Thymus (tissue), 11 donors: ENCODE measurements at regions not wholly inside any gene's neighbourhood (a gene's known extent, or its start where the extent isn't known, plus 50 kb on each side); places are given as distances from the start of the nearest gene placed in this dataset.

Experiments
- DNase-seq, 9 donors: peaks; one replicate each; pipeline ENCODE4 v3.0.0-alpha.2; 2013; ENCODE audit warnings: low spot score in 9 of 9, low read depth in 6 of 9, missing footprints in 1 of 9
- H3K27ac ChIP-seq, 2 donors: one replicate each; pipeline ENCODE4 v1.5.1; 2013; ENCODE audit warnings: control low read depth in 1 of 2, low read depth in 1 of 2, low read length in 1 of 2, mild to moderate bottlenecking in 1 of 2, moderate library complexity in 1 of 2
- H3K27me3 ChIP-seq, 2 donors: one replicate each; pipeline ENCODE4 v1.5.1; 2013; ENCODE audit warnings: low read length in 1 of 2; ENCODE audit not compliant: control insufficient read depth in 2 of 2, insufficient read depth in 1 of 2
- H3K36me3 ChIP-seq, 2 donors: one replicate each; pipeline ENCODE4 v1.5.1; 2013; ENCODE audit warnings: low read length in 1 of 2, mild to moderate bottlenecking in 1 of 2, moderate library complexity in 1 of 2; ENCODE audit not compliant: control insufficient read depth in 2 of 2, insufficient read depth in 2 of 2
- H3K4me1 ChIP-seq, 2 donors: one replicate each; pipeline ENCODE4 v1.5.1; 2013; ENCODE audit warnings: low read length in 2 of 2; ENCODE audit not compliant: control insufficient read depth in 2 of 2, insufficient read depth in 2 of 2
- H3K4me3 ChIP-seq, 2 donors: one replicate each; pipeline ENCODE4 v1.5.1; 2013; ENCODE audit warnings: low read length in 2 of 2, control low read depth in 1 of 2, mild to moderate bottlenecking in 1 of 2
- H3K9me3 ChIP-seq, 2 donors: one replicate each; pipeline ENCODE4 v1.5.1; 2013; ENCODE audit warnings: low read length in 1 of 2, mild to moderate bottlenecking in 1 of 2; ENCODE audit not compliant: control insufficient read depth in 2 of 2, insufficient read depth in 1 of 2
- WGBS: extraction: QIAGEN DNeasy Blood & Tissue Kit; methylation state at CpG from one replicate; pipeline ENCODE4 v1.1.7; 2013; 5-methylcytosine and 5-hydroxymethylcytosine counted together
- donor health status: healthy.

DNA sequence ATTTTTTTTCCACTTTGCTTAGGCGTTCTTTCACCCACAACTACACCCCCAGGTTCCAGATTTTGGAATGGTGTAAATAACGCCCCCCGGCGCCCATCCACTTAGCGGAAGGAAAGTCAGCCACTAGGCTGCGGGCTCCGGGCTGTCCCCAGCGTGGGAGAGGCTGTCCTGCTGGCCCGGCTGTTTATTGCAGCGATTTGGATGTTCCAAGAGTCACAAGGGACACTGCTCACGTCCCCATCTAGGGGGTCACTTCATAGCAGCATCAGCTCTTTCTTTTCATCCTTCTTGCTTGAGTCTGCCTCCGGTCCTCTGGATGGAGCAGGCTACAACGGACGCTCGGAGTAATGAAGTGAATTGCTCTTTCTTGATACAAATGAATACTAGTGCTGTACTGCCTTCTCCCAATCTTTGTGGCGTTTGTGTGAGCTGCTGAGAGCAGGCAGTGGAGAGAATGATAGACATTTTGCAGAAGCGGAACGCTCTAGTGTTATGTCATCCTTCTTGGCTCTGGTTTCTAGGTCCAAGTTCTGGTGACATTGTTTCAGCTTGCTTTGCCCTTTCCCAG lies 50.7 kb upstream of the PAIP2B start:
- 8% methylated on average over 18 of the region's 18 CpGs for WGBS
- peak in 1 of 9 donors; percentile 11 for DNase-seq
- Histone ChIP-seq H3K27me3 (peaks cover 28 to 35% of the 10 kb centered on the region in 2 donors), H3K9me3 (peaks cover 1 to 9% of the 10 kb centered on the region in 2 donors), H3K4me1 (peaks cover 6 to 17% of the 10 kb centered on the region in 2 donors), H3K27ac (no peak overlapping the region), H3K36me3 (no peaks in the 10 kb centered on the region), H3K4me3 (no peak overlapping the region)

DNA sequence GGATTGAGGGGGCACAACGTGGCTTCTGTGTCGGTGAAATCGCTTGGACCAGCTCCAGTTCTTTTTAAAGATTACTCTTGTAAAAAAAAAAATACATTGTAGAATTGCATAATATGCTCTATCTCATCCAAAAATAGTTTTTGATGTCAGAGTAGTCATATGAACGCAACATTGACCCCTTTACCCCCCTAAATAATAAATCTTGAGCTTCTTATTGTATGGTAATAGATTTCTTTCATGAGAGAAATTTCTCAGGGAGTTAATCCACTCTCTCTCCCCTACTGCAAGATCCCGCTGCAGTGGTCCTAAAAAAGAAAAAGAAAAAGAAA lies 50.2 kb upstream of the PAIP2B start:
- Histone ChIP-seq H3K9me3 (peaks cover 1 to 9% of the 10 kb centered on the region in 2 donors), H3K27me3 (peaks cover 28 to 35% of the 10 kb centered on the region in 2 donors), H3K4me1 (peaks cover 6 to 17% of the 10 kb centered on the region in 2 donors), H3K36me3 (no peaks in the 10 kb centered on the region), H3K4me3 (peak overlapping the region; percentile 45 to 49), H3K27ac (no peak overlapping the region)
- no peak for DNase-seq
- WGBS = 3% methylated on average over 5 of the region's 5 CpGs

DNA sequence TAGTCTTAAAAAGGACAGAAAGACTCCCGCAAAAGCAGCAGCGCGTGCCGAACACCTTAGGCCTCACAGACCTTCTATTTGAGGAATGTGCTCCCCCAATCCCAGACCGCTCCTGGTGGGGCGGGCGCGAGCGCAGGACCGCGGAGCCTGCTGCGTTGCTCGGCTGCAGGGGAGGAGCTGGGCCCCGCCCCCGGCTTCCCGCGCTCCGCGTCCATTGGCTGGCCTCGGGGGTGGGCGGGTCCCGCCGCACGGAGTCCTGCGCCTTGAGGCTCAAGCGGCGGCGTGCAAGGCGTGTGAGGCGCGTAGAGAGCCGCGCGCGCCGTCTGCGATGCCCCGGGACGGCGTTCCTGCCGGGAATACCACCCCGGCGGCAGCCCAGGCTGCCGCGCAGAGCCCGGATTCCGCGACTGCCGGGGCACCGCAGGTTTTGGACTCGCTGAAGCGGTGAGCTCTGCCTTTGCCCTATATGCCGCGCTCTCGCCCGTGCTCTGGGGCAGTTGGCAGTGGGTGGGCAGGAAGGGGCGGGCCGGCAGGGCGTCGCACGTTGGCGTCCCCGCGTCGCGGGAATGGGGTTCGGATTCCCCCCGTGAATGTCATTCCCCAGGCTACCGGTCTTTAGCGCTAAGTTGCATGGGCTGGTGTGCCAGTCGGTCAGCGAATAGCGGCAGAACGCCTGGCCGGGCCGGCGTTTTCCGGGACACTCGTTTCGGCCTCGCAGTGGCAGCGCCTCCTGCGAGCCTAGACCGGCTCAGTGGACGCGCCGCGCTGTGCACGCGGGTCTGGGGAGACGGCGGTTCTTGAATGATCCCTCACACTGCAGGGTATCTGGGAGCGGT lies 49.6 kb upstream of the PAIP2B start:
- WGBS = 1% methylated on average over 93 of the region's 93 CpGs

More for the DNA sequence above, 49.6 kb upstream of the PAIP2B start:
- Histone ChIP-seq H3K36me3 (no peaks in the 10 kb centered on the region), H3K4me3 (peak overlapping the region; percentile 45 to 49), H3K27me3 (peaks cover 28 to 35% of the 10 kb centered on the region in 2 donors), H3K27ac (no peak overlapping the region), H3K9me3 (peaks cover 1 to 9% of the 10 kb centered on the region in 2 donors), H3K4me1 (peaks cover 6 to 17% of the 10 kb centered on the region in 2 donors)
- DNase-seq = peak; percentile 44 to 87 (median 69)
